GM18519 (cell line): ENCODE measurements at regions not wholly inside any gene's neighbourhood (a gene's known extent, or its start where the extent isn't known, plus 50 kb on each side); places are given as distances from the start of the nearest gene placed in this dataset.

Experiments used
- ATAC-seq: cut with Tn5 transposase; IDR thresholded peaks from one replicate; pipeline ENCODE4 v1.9.1; 2021; ENCODE audit warnings: mild to moderate bottlenecking, moderate library complexity; ENCODE audit not compliant: unreplicated experiment, low FRiP score

DNA sequence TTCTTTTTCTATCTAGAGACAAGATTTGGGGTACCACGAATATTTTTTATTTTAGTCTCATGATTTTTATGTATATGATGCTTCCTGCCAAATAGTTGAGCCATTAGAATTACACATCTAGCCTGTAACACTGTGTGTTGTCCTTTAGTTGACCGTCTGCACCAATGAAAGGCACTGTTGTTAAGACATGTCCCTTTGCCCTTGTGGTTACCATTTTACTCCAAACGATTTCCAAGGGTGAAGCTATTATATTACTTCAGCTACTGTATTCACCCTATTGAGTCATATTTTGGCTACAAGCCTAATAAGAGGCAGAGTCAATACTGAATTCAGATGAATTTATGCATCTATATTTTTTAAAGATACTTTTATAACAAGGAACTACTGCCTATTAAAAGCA lies 207.6 kb downstream of the CETN3 start:
- ATAC-seq = no peak

DNA sequence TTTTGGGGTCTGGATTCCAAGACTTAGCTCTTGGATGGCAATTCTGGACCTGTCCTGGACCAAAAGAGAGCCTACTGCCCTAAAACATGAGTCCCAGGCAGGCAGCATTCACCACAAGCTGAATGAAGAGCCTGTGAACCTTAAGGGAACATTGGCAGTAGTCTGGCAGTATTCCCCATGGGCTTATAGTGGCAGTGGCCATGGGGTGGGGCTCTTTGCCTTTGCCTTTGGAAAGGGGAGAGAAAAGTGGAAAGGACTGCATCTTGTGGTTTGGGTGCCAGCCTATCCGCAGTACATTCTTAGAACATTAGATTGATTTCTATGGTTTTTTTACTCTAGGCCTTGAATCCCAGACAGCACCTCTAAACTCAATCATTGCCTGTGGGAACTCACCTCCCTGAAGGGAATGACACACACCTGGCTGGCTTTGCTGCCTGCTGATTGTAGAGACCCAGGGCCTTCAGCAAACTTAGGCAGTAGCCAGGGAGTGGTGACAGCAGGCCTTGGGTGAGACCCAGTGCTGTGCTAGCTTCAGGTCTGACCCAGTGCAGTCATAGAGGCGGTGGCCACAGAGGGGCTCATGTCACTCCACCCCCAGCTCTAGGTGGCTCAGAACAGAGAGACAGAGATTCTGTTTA lies 216.3 kb downstream of the CETN3 start:
- ATAC-seq = no peak

DNA sequence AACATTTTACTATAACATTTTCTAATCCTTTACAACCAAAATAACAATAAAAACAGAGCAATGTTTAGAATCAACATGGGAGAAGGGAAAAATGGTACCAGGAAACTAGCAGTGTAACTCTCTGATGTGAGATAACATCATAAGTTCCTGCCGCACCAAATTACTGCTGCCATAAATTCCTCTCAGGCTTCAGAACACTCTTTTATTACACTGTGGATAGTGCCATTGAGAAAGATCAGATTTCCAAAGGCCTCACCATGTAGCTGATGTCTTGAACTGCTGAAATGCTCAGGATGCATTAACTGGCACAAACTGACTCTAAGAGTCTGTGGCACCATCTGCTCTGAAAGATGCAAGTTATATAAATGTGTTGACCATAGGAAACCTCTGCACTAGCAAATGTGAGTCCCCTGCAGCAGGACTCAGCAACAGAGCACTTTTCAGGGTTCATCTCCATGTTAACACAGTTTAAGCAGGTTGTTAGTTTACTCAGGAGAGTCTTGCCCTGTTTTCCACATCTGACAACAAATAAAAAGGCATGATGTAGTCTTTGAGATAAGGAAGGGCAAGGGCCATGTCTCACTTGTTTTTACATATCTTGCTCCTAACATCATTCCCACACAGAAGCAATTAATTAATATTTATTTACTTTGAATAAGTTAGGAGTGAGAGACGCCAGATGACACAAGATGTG lies 218.1 kb downstream of the CETN3 start:
- ATAC-seq = no peak

- no peak for ATAC-seq
Observed at GRCh38 chr5:90185897-90186468, 223.6 kb downstream of the CETN3 start.

DNA sequence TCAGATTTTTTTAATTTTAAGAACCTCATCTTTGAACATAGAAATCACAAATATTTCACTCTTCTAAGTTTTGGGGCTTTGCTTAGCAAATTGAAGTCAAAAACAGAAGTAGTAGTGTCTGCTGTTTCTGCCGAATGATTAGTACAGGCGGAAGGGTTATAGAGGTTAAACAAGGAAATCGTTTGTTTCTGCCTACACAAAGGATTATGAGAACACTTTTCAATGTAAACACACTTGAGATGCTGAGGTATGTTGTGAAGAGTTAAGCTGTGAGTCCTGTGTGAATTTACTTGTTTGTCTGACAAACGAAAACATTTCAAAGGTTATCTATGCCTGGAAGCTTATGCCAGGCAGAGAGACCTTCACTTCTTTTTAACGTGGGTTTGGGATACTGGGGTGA lies 224.8 kb downstream of the CETN3 start:
- no peak for ATAC-seq

DNA sequence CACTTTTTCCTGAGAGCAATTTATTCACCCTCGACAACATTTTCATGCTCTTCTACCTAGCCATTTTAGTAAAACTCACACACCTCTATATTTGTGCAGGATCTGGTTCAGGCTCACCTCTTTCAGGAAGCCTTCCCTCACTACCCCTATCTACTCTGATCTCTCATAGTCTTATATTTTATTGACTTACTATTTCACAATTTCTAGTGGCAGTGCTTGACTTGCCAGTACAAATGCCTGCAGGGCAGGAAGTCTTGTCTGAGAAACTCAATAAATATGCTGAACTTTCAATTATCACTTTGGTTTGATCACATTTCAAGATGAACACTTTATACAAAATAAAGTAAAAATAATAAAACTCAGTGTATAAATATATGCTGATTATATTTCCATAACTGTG lies 226.8 kb downstream of the CETN3 start:
- no peak for ATAC-seq

GRCh38 chr5:90174236-90174635 lies 235.3 kb downstream of the CETN3 start:
- ATAC-seq = no peak

DNA sequence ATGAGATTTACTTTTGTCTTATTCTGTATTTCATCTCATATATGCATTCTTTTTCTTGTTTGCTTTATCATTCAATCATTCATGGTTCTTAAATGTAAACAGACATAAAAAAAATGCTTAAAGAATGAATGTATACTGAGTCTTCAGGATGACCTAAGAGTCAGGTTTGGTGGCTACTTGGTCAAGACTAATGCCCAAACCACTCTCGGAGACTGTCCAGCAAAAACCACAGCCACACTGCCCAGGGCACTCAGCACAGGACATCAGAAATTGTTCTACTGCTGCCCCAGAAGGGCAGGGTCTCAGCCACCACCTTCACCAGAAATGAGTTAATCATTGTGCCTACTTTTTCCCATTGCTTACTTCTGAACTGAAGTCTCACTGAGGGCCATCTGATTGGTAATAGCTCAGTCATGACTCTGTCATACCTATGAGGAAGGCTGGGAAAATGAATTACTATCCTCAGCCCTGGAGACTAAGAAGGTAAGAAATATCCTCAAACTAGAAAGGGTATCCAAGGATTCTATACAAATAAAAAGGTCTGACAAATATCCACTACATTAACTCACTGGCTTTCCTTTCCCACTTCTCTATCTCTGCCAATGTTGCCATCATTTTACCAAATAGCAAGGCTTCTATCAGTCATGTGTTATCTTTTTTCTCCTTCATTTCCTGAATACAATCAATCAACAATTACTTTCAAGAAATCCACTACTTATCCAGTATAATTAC lies 236.1 kb downstream of the CETN3 start:
- no peak for ATAC-seq

GRCh38 chr5:90171466-90171865 lies 238.1 kb downstream of the CETN3 start:
- no peak for ATAC-seq

- no peak for ATAC-seq
Observed at GRCh38 chr5:90170261-90170660, 239.3 kb downstream of the CETN3 start.

DNA sequence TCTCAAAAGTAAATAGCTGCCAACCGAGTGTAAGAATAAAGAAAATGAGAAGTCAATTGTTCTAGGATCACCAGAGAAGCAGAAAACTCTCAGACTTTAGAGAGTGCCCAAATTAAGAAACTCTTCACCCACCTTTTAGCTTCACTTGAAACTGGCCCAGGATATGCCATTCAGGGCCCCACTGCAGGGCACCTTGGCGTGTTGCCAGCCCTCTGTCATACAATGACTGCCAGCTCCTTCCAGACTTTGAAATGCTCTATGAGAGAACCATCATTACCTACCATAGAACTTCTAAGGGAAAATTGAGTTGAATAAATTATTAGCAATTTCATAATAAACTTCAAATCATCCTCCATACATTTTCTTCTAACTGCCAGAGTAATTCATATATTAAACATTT lies 240.5 kb downstream of the CETN3 start:
- no peak for ATAC-seq

DNA sequence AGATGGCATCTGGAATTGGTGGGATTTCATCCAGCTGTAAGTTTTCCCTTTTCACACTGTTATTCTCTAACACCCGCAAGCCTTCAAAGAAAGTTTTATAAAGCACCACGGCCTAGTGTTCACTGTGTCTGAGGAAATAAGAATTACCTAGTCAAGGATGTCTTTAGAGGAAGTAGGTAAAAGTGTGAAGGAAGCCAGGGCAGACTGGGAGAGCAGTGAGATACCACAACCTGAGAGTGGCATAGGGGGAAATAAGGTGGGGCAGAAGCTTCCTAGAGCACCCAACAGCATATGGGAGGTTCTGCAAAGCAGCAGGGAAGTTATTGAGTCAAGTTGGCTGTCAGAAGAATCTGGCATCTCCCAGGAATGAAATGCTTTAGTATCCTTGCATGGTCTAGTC lies 241.2 kb downstream of the CETN3 start:
- no peak for ATAC-seq

- ATAC-seq = no peak
Observed at GRCh38 chr5:90166816-90167215, 242.7 kb downstream of the CETN3 start.

GRCh38 chr5:90162324-90162723 lies 247.2 kb downstream of the CETN3 start:
- no peak for ATAC-seq

GRCh38 chr5:90161414-90161813 lies 248.1 kb downstream of the CETN3 start:
- ATAC-seq = no peak

GRCh38 chr5:90158131-90158530 lies 251.4 kb downstream of the CETN3 start:
- ATAC-seq = no peak

DNA sequence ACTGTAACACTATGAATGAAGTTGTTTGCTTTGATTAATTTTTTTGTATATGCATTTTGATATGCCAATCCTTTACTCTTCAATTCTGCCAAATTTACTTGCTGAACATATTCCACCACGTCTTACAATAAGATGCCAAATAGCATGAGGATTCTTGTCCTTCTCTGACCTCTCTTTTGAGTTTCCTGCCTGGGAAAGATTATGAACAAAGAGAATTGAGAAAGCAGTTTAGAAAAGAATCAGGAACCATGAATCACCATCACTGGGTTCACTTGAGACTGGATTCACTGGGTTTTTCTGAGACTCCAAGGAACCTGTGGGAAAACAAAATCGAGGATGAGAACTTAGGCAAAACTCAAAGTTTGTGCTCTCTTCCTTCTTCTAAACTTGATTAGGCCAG lies 256.5 kb downstream of the CETN3 start:
- ATAC-seq = no peak

DNA sequence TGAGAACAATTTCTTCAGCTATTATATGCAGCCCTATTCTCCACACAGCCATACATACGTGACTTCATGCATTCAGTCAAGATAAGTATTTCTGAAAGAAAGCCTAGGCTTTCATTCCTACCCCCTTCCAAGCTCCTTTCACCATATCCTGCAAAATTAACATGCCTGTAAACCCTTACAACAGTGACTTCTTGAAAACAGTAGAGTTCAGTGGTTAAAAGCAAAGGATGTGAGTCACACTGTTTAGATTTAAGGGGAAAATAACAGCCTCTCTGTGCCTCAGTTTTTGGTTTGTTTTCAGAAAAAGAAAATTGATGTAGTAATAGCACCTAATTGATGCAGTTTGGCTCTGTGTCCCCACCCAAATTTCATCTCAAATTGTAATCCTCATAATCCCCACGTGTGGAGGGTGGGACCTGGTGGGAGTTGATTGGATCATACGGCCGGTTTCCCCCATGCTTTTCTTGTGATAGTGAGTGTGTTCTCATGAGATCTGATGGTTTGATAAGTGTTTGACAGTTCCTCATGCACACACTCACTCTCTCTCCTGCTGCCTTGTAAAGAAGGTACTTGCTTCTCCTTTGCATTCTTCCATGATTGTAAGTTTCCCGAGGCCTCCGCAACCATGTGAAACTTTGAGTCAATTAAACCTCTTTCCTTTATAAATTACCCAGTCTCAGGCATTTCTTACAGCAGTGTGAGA lies 264.8 kb downstream of the CETN3 start:
- ATAC-seq = no peak

DNA sequence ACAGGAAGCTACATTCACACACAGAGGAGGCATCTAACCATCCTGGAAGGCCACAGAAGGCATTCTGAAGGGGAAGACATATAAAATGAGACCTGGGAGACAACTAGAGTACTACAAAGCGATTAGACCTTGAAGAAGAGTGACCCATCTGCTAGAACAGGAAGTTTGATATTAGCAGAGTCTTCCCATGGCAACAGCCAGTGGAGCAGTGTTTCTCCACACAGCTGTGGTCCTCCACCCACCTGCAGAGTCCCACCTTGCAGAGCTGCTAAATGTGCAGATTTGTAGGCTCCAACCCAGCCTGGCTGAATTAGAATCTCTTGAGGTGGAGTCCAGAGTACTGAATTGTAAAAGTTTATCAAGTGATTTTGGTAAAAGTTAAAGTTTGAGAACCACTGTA lies 267.0 kb downstream of the CETN3 start:
- ATAC-seq = no peak

- ATAC-seq = no peak
Observed at GRCh38 chr5:90141984-90142383, 267.6 kb downstream of the CETN3 start.
